ENCODE measurements at regions not wholly inside any gene's neighbourhood (a gene's known extent, or its start where the extent isn't known, plus 50 kb on each side); places are given as distances from the start of the nearest gene placed in this dataset.

GRCh38 chr14:98634043-98634820, 637.8 kb downstream of the BCL11B start:
- Histone ChIP-seq H4K91ac (ENCODE audit: insufficient read depth, low read depth, low read length) (no peak overlapping the region), H3K4me1 (ENCODE audit: control insufficient read depth, insufficient read depth, low read length) (no peaks in the 10 kb centered on the region), H3K27ac (ENCODE audit: insufficient read depth, low read length) (no peak overlapping the region), H3K18ac (ENCODE audit: low read depth, low read length) (no peak overlapping the region), H4K8ac (ENCODE audit: low read depth in 2 of 2, low read length in 2 of 2) (no peak overlapping the region), H3K9me3 (ENCODE audit: control insufficient read depth, insufficient read depth, low read length) (peaks cover 29% of the 10 kb centered on the region), H2BK5ac (ENCODE audit: low read depth, low read length, poor library complexity, severe bottlenecking) (no peak overlapping the region), H3K4me2 (ENCODE audit: low read depth, low read length) (no peak overlapping the region), H3K79me1 (ENCODE audit: low read depth in 1 of 2, low read length in 2 of 2) (no peaks in the 10 kb centered on the region), H2AK5ac (ENCODE audit: low read depth, low read length) (no peak overlapping the region), H2AK9ac (replicated peaks; ENCODE audit: low read depth, low read length, poor library complexity) (no peak overlapping the region), H3K4ac (ENCODE audit: low read depth, low read length) (no peak overlapping the region), H2BK15ac (ENCODE audit: low read depth, low read length) (no peak overlapping the region), H2AFZ (replicated peaks; ENCODE audit: low read length, poor library complexity) (no peak overlapping the region), H3K4me3 (ENCODE audit: insufficient read depth, low read depth, low read length) (no peak overlapping the region), H3K9ac (ENCODE audit: low read depth, low read length) (no peak overlapping the region), H3K23ac (ENCODE audit: low read depth, low read length) (no peak overlapping the region), H4K5ac (ENCODE audit: low read depth, low read length) (no peak overlapping the region), H3K14ac (replicated peaks; ENCODE audit: low read depth, low read length) (no peak overlapping the region), H2BK20ac (ENCODE audit: low read depth, low read length) (no peak overlapping the region), H3K56ac (ENCODE audit: extremely low read depth, insufficient read depth, low read length) (no peak overlapping the region), H3K36me3 (ENCODE audit: control insufficient read depth, insufficient read depth, low read length) (no peaks in the 10 kb centered on the region), H3K27me3 (ENCODE audit: control insufficient read depth, insufficient read depth, low read length) (no peaks in the 10 kb centered on the region), H3K9me1 (ENCODE audit: insufficient read depth, low read length) (no peaks in the 10 kb centered on the region), H4K20me1 (ENCODE audit: insufficient read depth, low read length) (no peaks in the 10 kb centered on the region), H2BK120ac (ENCODE audit: low read depth, low read length) (no peak overlapping the region)
- intact Hi-C loops (cut with micrococcal nuclease) = no loop called here
- BruUV-seq (replicated peaks) = no TSS peak
- in situ Hi-C loops (cut with MboI; ENCODE audit: low sequenced_read_pairs) = no loop called here
- POLR2A ChIA-PET (ENCODE audit: unreplicated experiment) = no interaction called here
- TF ChIP-seq RAD21 (IDR thresholded peaks at IDR 0.05; ENCODE audit: low read length) = no peak
- no peak for TF ChIP-seq RFX5 (IDR thresholded peaks at IDR 0.05; ENCODE audit: low read depth, low read length)
- TF ChIP-seq POLR2A (IDR thresholded peaks at IDR 0.05; ENCODE audit: low read depth, low read length) = no peak
- TF ChIP-seq CHD1 (IDR thresholded peaks at IDR 0.05; ENCODE audit: low read depth, low read length) = no peak
- TF ChIP-seq CTCF (conservative IDR thresholded peaks at IDR 0.05; ENCODE audit: low read depth, low read length) = no peak
- TF ChIP-seq, protein P1, sequence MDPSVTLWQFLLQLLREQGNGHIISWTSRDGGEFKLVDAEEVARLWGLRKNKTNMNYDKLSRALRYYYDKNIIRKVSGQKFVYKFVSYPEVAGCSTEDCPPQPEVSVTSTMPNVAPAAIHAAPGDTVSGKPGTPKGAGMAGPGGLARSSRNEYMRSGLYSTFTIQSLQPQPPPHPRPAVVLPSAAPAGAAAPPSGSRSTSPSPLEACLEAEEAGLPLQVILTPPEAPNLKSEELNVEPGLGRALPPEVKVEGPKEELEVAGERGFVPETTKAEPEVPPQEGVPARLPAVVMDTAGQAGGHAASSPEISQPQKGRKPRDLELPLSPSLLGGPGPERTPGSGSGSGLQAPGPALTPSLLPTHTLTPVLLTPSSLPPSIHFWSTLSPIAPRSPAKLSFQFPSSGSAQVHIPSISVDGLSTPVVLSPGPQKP (IDR thresholded peaks at IDR 0.05; ENCODE audit: borderline replicate concordance, low read depth, low read length) = no peak
- no peak for TF ChIP-seq MAFK (IDR thresholded peaks at IDR 0.05; ENCODE audit: low read depth, low read length)
- TF ChIP-seq FOS (IDR thresholded peaks at IDR 0.05; ENCODE audit: low read depth, low read length) = no peak
- TF ChIP-seq, protein P2, sequence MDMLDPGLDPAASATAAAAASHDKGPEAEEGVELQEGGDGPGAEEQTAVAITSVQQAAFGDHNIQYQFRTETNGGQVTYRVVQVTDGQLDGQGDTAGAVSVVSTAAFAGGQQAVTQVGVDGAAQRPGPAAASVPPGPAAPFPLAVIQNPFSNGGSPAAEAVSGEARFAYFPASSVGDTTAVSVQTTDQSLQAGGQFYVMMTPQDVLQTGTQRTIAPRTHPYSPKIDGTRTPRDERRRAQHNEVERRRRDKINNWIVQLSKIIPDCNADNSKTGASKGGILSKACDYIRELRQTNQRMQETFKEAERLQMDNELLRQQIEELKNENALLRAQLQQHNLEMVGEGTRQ (IDR thresholded peaks at IDR 0.05; ENCODE audit: low read depth, low read length) = no peak
- TF ChIP-seq NFE2L2 (IDR thresholded peaks at IDR 0.05; ENCODE audit: low read depth, low read length) = no peak
- no peak for TF ChIP-seq MAZ (IDR thresholded peaks at IDR 0.05; ENCODE audit: borderline replicate concordance, low read depth, low read length)
- no peak for TF ChIP-seq MXI1 (IDR thresholded peaks at IDR 0.05; ENCODE audit: borderline replicate concordance, low read depth, low read length)
- no peak for ATAC-seq (ENCODE audit: low read depth)
- dilution Hi-C loops (cut with HindIII; ENCODE audit: low sequenced_read_pairs, unreplicated experiment) = no loop called here
- DNase-seq = no peak
- WGBS, 2 experiments (ENCODE audit: extremely low coverage in 2 of 2, insufficient read length in 1 of 2) = 0% methylated on average over 1 of the region's 6 CpGs; no CpG with 5 or more reads in 1 of the 2 experiments
- CTCF ChIA-PET = no interaction called here

Measured in IMR-90 (cell line).